BJ (cell line): ENCODE measurements at regions not wholly inside any gene's neighbourhood (a gene's known extent, or its start where the extent isn't known, plus 50 kb on each side); places are given as distances from the start of the nearest gene placed in this dataset.
"Not testable (repeated sequence)": the region's sequence is repeated elsewhere in the genome, so short reads cannot be mapped to it uniquely, and the experiment has no call there.

ENCODE experiments used
- CTCF ChIA-PET: fragments of 350-600 bp; formaldehyde crosslinking; extraction: SDS; loops from one replicate; lab custom pipeline; 2021; ENCODE audit warnings: antibody characterized with exemption, inconsistent platforms; lab: Yijun Ruan, JAX
- POLR2A ChIA-PET: fragments of 300-600 bp; sonication (Branson Sonifier 250); formaldehyde crosslinking; extraction: SDS; loops from one replicate; lab custom pipeline; 2021; ENCODE audit warnings: antibody characterized with exemption; lab: Charles Lee
- DNase-seq: peaks from one replicate; pipeline ENCODE4 v3.0.0-alpha.2; 2011; ENCODE audit warnings: low read depth
- H3K27me3 ChIP-seq: 2 replicates; pipeline ENCODE4 v1.6.0; 2011; ENCODE audit warnings: low read length; ENCODE audit not compliant: control insufficient read depth, insufficient read depth
- H3K36me3 ChIP-seq: 2 replicates; pipeline ENCODE4 v1.5.1; 2011; ENCODE audit warnings: low read length; ENCODE audit not compliant: control insufficient read depth, insufficient read depth
- H3K4me3 ChIP-seq: 2 replicates; pipeline ENCODE4 v1.5.1; 2011; ENCODE audit warnings: low read depth, mild to moderate bottlenecking, control low read depth, low read length
- CTCF ChIP-seq: IDR thresholded peaks from 2 replicates; pipeline ENCODE4 v1.5.1; 2011; ENCODE audit warnings: low read depth, mild to moderate bottlenecking, control low read depth, inconsistent platforms, low read length, moderate library complexity; ENCODE audit not compliant: insufficient read depth

GRCh38 chr2:239650674-239651073 lies 249.9 kb upstream of the HDAC4 start:
- Histone ChIP-seq H3K36me3 (no peaks in the 10 kb centered on the region), H3K4me3 (no peak overlapping the region), H3K27me3 (no peaks in the 10 kb centered on the region)
- DNase-seq, result no peak
- ChIA-PET POLR2A (no interaction called here), CTCF (no interaction called here)
- TF ChIP-seq CTCF, result no peak

DNA sequence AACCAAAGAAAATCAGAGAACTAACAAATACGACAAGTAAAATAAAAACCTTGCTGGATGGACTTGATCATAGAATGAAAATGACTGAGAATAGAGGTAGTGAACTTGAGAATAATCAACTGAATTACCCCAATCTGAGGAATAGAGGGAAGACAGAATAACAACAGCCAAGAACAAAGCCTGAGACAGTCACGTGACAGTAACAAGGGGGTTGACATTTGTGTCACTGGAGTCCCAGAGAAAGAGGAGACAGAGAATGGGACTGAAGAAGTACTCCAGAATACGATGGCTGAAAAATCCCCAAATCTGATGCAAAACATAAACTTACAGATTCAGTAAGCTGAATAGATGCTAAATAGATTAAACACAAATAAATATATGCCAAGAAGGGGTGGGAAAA lies 248.5 kb upstream of the HDAC4 start:
- Histone ChIP-seq H3K27me3 (no peaks in the 10 kb centered on the region), H3K4me3 (no peak overlapping the region), H3K36me3 (no peaks in the 10 kb centered on the region)
- TF ChIP-seq CTCF, result no peak
- ChIA-PET CTCF (no interaction called here), POLR2A (no interaction called here)
- DNase-seq, result no peak

- Histone ChIP-seq H3K4me3 (no peak overlapping the region), H3K27me3 (no peaks in the 10 kb centered on the region), H3K36me3 (no peaks in the 10 kb centered on the region)
- no peak for DNase-seq
- ChIA-PET CTCF (no interaction called here), POLR2A (no interaction called here)
- TF ChIP-seq CTCF, result no peak
Measured at GRCh38 chr2:239648607-239649006, 247.8 kb upstream of the HDAC4 start.

DNA sequence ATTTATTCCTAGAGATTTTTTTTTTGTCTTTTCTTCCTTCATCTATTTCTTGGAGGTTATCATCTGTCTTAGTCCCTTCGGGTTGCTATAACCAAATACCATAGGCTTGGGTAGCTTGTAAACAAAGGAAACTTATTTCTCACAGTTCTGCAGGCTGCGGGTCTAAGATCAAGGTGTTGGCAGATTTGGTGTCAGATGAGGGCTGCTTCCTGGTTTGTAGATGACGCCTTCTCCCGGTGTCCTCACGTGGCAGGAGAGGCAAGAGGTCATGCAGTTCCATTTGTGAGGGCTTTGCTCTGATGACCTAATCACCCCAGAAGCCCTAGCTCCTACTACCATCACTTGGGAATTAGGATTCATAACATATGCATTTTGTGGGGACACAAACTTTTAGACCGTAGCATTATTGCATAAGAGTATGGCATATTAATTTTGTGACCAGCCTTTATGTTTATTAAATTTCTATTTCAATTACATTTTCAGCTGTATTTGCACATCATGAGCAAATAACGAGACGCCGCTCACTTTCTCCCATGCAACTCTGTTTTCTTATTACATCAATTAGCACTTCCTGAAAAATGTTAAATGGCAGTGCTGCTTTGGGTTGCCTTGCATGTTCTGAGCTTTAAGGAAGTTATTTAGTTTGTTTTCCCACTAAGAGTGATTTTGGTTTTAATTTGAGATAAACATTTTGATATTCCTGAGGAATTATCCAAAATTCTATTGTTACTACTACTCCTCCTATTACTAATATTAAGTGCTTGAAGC lies 246.4 kb upstream of the HDAC4 start:
- no peaks in the 10 kb centered on the region for H3K27me3 ChIP-seq
- ChIA-PET POLR2A (no interaction called here), CTCF (interaction anchor here (1.4 kb wide), 1 partner anchor 16 kb away, joined by 4 read pairs; no protein-coding TSS in a partner anchor)
- TF ChIP-seq CTCF, result no peak
- H3K36me3 ChIP-seq, result no peaks in the 10 kb centered on the region
- H3K4me3 ChIP-seq, result no peak overlapping the region
- no peak for DNase-seq

DNA sequence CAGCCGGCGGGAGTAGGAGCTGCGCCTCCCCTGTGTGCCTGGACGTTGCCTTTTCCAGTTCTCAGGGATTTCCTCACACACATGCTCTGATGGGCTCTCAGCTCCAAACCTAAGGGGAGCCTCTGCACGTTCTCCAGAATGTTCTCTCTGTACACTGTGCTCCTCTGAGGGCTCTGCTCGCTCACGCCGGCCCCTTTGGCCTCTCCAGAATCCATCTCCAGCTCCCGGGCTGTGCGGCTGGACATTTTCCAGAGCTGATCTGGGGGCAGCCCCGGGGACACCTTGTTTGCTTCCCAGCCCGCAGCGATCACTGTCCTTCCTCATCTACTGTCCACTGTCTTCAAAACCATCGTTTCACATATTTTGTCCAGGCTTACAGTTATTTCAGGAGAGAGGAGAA lies 245.4 kb upstream of the HDAC4 start:
- no peak overlapping the region for H3K4me3 ChIP-seq
- ChIA-PET POLR2A (no interaction called here), CTCF (no interaction called here)
- H3K27me3 ChIP-seq, result no peaks in the 10 kb centered on the region
- H3K36me3 ChIP-seq, result no peaks in the 10 kb centered on the region
- no peak for TF ChIP-seq CTCF
- DNase-seq, result no peak

DNA sequence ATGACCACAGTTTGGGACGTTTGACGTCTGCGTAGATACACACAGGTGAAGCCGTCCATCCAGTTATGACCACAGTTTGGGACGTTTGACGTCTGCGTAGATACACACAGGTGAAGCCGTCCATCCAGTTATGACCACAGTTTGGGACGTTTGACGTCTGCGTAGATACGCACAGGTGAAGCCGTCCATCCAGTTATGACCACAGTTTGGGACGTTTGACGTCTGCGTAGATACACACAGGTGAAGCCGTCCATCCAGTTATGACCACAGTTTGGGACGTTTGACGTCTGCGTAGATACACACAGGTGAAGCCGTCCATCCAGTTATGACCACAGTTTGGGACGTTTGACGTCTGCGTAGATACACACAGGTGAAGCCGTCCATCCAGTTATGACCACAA lies 243.8 kb upstream of the HDAC4 start:
- H3K36me3 ChIP-seq, H3K4me3 ChIP-seq, CTCF ChIA-PET, DNase-seq, POLR2A ChIA-PET, H3K27me3 ChIP-seq: not testable (repeated sequence)
